Mesenchymal stem cell (in vitro differentiated cells and primary cell): ENCODE measurements at regions not wholly inside any gene's neighbourhood (a gene's known extent, or its start where the extent isn't known, plus 50 kb on each side); places are given as distances from the start of the nearest gene placed in this dataset.
"Not testable (repeated sequence)": the region's sequence is repeated elsewhere in the genome, so short reads cannot be mapped to it uniquely, and the experiment has no call there.

Experiments used
- DNase-seq: peaks from one replicate; pipeline ENCODE4 v3.0.0-alpha.2; 2013
- H2AFZ ChIP-seq: one replicate; pipeline ENCODE4 v1.6.1; 2013; ENCODE audit warnings: low read depth, mild to moderate bottlenecking, control low read depth, inconsistent platforms, low read length, moderate library complexity
- H2AK5ac ChIP-seq: 2 replicates; pipeline ENCODE4 v1.6.1; 2013; ENCODE audit warnings: low read length, moderate library complexity, mild to moderate bottlenecking, inconsistent platforms; ENCODE audit not compliant: severe bottlenecking
- H2BK120ac ChIP-seq: one replicate; pipeline ENCODE4 v1.6.1; 2013; ENCODE audit warnings: low read depth, mild to moderate bottlenecking, inconsistent platforms, low read length, moderate library complexity
- H2BK12ac ChIP-seq, 2 experiments: one replicate each; pipeline ENCODE4 v1.6.1; 2013; ENCODE audit warnings: inconsistent platforms in 2 of 2, low read length in 2 of 2, mild to moderate bottlenecking in 2 of 2, moderate library complexity in 2 of 2, control low read depth in 1 of 2
- H2BK15ac ChIP-seq: one replicate; pipeline ENCODE4 v1.6.1; 2013; ENCODE audit warnings: mild to moderate bottlenecking, low read depth, inconsistent platforms; ENCODE audit not compliant: poor library complexity, severe bottlenecking
- H2BK5ac ChIP-seq: 2 replicates; pipeline ENCODE4 v1.6.1; 2013; ENCODE audit warnings: low read depth, mild to moderate bottlenecking, low read length, control low read depth, inconsistent platforms; ENCODE audit not compliant: poor library complexity, severe bottlenecking
- H3K14ac ChIP-seq, 2 experiments: one replicate each; pipeline ENCODE4 v1.6.1; 2013; ENCODE audit warnings: inconsistent platforms in 2 of 2, low read length in 2 of 2, control low read depth in 1 of 2, mild to moderate bottlenecking in 1 of 2, moderate library complexity in 1 of 2
- H3K18ac ChIP-seq, 2 experiments: one replicate each; pipeline ENCODE4 v1.6.1; 2013; ENCODE audit warnings: inconsistent platforms in 2 of 2, low read length in 2 of 2, control low read depth in 1 of 2, low read depth in 1 of 2, mild to moderate bottlenecking in 1 of 2
- H3K23ac ChIP-seq, 2 experiments: one replicate each; pipeline ENCODE4 v1.6.1; 2013; ENCODE audit warnings: inconsistent platforms in 2 of 2, low read length in 2 of 2, mild to moderate bottlenecking in 2 of 2, moderate library complexity in 2 of 2, control low read depth in 1 of 2
- H3K27ac ChIP-seq: 2 replicates; pipeline ENCODE4 v1.5.1; 2013; ENCODE audit warnings: mild to moderate bottlenecking, moderate library complexity, low read length, control low read depth, inconsistent platforms; ENCODE audit not compliant: poor library complexity, severe bottlenecking
- H3K27me3 ChIP-seq, 2 experiments: 2 replicates each; pipeline versions ENCODE4 v1.6.1 to v1.7.0; 2013; ENCODE audit warnings: low read length in 2 of 2, mild to moderate bottlenecking in 2 of 2, moderate library complexity in 2 of 2, control low read depth in 1 of 2, inconsistent platforms in 1 of 2; ENCODE audit not compliant: control insufficient read depth in 1 of 2, insufficient read depth in 1 of 2
- H3K36me3 ChIP-seq, 2 experiments: 2 replicates each; pipeline versions ENCODE4 v1.6.1 to v1.7.0; 2013; ENCODE audit warnings: low read length in 2 of 2, control low read depth in 1 of 2, inconsistent platforms in 1 of 2, low read depth in 1 of 2, mild to moderate bottlenecking in 1 of 2; ENCODE audit not compliant: insufficient read depth in 2 of 2, control insufficient read depth in 1 of 2
- H3K4ac ChIP-seq, 2 experiments: one replicate each; pipeline ENCODE4 v1.6.1; 2013; ENCODE audit warnings: inconsistent platforms in 2 of 2, low read length in 2 of 2, mild to moderate bottlenecking in 2 of 2, moderate library complexity in 2 of 2, control low read depth in 1 of 2, low read depth in 1 of 2
- H3K4me1 ChIP-seq: 2 replicates; pipeline ENCODE4 v1.6.1; 2013; ENCODE audit warnings: low read depth, low read length, control low read depth; ENCODE audit not compliant: control insufficient read depth, insufficient read depth
- H3K4me2 ChIP-seq: 2 replicates; pipeline ENCODE4 v1.6.1; 2013; ENCODE audit warnings: low read length, mild to moderate bottlenecking, inconsistent platforms; ENCODE audit not compliant: poor library complexity, severe bottlenecking
- H3K4me3 ChIP-seq, 2 experiments: 2 replicates each; pipeline versions ENCODE4 v1.5.1 to v1.7.0; 2013; ENCODE audit warnings: low read length in 2 of 2, mild to moderate bottlenecking in 2 of 2, control low read depth in 1 of 2, low read depth in 1 of 2; ENCODE audit not compliant: insufficient read depth in 1 of 2
- H3K79me1 ChIP-seq: replicated peaks from 2 replicates; pipeline ENCODE4 v1.6.1; 2013; ENCODE audit warnings: mild to moderate bottlenecking, control low read depth, low read length, inconsistent platforms; ENCODE audit not compliant: poor library complexity, severe bottlenecking
- H3K9ac ChIP-seq: 2 replicates; pipeline ENCODE4 v1.7.0; 2013; ENCODE audit warnings: mild to moderate bottlenecking, low read length, moderate library complexity
- H3K9me3 ChIP-seq: 2 replicates; pipeline ENCODE4 v1.7.0; 2013; ENCODE audit warnings: mild to moderate bottlenecking, low read length; ENCODE audit not compliant: control insufficient read depth
- H4K8ac ChIP-seq: one replicate; pipeline ENCODE4 v1.6.1; 2013; ENCODE audit warnings: inconsistent platforms, mild to moderate bottlenecking, low read length, moderate library complexity
- H4K91ac ChIP-seq: one replicate; pipeline ENCODE4 v1.6.1; 2013; ENCODE audit warnings: mild to moderate bottlenecking, low read length, inconsistent platforms
- WGBS: methylation state at CpG from one replicate; pipeline ENCODE4 v1.1.7; 2013; ENCODE audit warnings: mixed read lengths; 5-methylcytosine and 5-hydroxymethylcytosine counted together

- not testable (repeated sequence) for H2BK120ac ChIP-seq, H4K91ac ChIP-seq, H2AK5ac ChIP-seq, H2BK12ac ChIP-seq, H2AFZ ChIP-seq, H2BK5ac ChIP-seq, H3K9ac ChIP-seq, H3K9me3 ChIP-seq, H3K36me3 ChIP-seq, H3K4me2 ChIP-seq, H3K23ac ChIP-seq, H3K4me1 ChIP-seq, H2BK15ac ChIP-seq, H3K14ac ChIP-seq, H4K8ac ChIP-seq, H3K4me3 ChIP-seq, H3K79me1 ChIP-seq, H3K4ac ChIP-seq, DNase-seq, H3K27ac ChIP-seq, H3K18ac ChIP-seq
- H3K27me3 ChIP-seq: peaks cover 18 to 27% of the 10 kb centered on the region in 2 experiments
- no CpG with 5 or more reads among the region's 2 CpGs for WGBS
Observed at GRCh38 chr10:11403646-11404045, 207.8 kb downstream of the USP6NL start.

GRCh38 chr10:11403116-11403515, 208.3 kb downstream of the USP6NL start:
- Histone ChIP-seq H3K27me3 (peaks cover 18 to 26% of the 10 kb centered on the region in 2 experiments), H4K91ac (no peak overlapping the region), H2AK5ac (no peak overlapping the region), H3K23ac (no peak overlapping the region), H2BK5ac (no peak overlapping the region), H3K18ac (no peak overlapping the region), H3K79me1 (no peaks in the 10 kb centered on the region), H3K4me2 (no peak overlapping the region), H3K4me3 (no peak overlapping the region), H2AFZ (no peak overlapping the region), H3K4me1 (no peaks in the 10 kb centered on the region), H2BK15ac (no peak overlapping the region), H4K8ac (no peak overlapping the region), H2BK12ac (no peak overlapping the region), H3K9ac (no peak overlapping the region), H3K27ac (no peak overlapping the region), H3K9me3 (no peaks in the 10 kb centered on the region), H3K4ac (no peak overlapping the region), H2BK120ac (no peak overlapping the region), H3K36me3 (no peaks in the 10 kb centered on the region), H3K14ac (no peak overlapping the region)
- WGBS: 92% methylated on average over 10 of the region's 11 CpGs
- no peak for DNase-seq

GRCh38 chr10:11402392-11402791, 209.1 kb downstream of the USP6NL start:
- WGBS: 86% methylated on average over 2 of the region's 2 CpGs
- no peak overlapping the region for H2AK5ac ChIP-seq
- DNase-seq: no peak
- no peak overlapping the region for H2BK5ac ChIP-seq
- no peaks in the 10 kb centered on the region for H3K36me3 ChIP-seq
- no peak overlapping the region for H4K91ac ChIP-seq
- no peak overlapping the region for H4K8ac ChIP-seq
- H3K27ac ChIP-seq: no peak overlapping the region
- no peak overlapping the region for H2BK15ac ChIP-seq
- no peak overlapping the region for H3K9ac ChIP-seq
- no peaks in the 10 kb centered on the region for H3K9me3 ChIP-seq
- H3K4me2 ChIP-seq: no peak overlapping the region
- H3K4me3 ChIP-seq: no peak overlapping the region
- no peak overlapping the region for H3K4ac ChIP-seq
- no peak overlapping the region for H3K14ac ChIP-seq
- no peaks in the 10 kb centered on the region for H3K4me1 ChIP-seq
- H3K79me1 ChIP-seq: no peaks in the 10 kb centered on the region
- peaks cover 14 to 19% of the 10 kb centered on the region in 2 experiments for H3K27me3 ChIP-seq
- no peak overlapping the region for H2BK12ac ChIP-seq
- H3K23ac ChIP-seq: no peak overlapping the region
- H2BK120ac ChIP-seq: no peak overlapping the region
- no peak overlapping the region for H2AFZ ChIP-seq
- no peak overlapping the region for H3K18ac ChIP-seq

DNA sequence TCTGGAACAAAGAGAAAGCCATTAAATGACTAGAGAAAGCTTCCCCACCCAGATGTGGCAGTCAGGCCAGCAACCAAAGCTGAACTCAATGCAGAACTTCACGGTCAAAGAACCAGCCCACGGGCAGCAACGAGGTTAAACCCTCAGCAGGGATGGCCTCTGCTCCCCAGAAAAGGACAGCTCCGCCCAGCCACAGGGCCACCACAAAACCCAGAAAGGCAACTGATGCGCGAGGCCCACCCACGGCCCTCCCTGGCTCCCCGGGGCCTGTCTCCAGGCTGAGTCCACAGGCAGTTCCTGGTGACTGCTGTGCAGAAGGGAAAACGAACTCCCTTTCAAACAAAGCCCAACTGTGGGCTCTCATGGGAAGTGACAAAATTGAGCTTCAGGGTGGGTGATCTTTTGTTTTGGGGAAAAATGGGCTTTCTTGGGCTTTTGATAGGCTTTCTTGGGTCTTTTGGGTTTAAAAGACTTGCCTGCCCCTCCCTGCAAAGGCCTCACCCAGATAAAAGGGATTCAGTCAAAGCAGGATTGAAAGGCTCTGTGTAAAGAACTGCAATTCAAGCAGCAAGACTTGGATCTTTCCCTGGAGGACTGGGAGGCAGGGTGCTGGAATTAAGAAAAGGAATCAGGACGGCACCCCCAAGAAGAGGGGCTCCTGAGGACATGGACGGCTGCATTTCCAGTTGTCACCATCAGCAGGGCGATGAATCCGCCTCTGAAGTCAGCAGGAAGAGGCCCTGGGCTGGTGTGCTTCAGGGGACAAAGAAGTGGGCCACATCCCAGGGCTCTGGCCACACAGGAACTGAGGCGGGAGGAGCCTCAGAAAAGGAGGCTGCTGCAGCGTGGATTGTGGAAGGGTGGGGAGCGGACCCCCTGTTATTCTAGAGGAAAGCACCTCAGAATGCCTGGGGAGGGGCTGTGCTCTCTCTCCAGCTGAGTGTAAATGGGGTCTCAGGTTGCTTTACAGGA, 209.9 kb downstream of the USP6NL start:
- 77% methylated on average over 16 of the region's 16 CpGs for WGBS
- H3K36me3 ChIP-seq: no peaks in the 10 kb centered on the region
- H3K79me1 ChIP-seq: no peaks in the 10 kb centered on the region
- no peak overlapping the region for H3K14ac ChIP-seq
- H4K91ac ChIP-seq: no peak overlapping the region
- H3K23ac ChIP-seq: no peak overlapping the region
- H3K4me1 ChIP-seq: peaks cover under 1% of the 10 kb centered on the region
- H3K9ac ChIP-seq: no peak overlapping the region
- H3K4ac ChIP-seq: no peak overlapping the region
- H3K18ac ChIP-seq: no peak overlapping the region
- DNase-seq: no peak
- no peak overlapping the region for H2AK5ac ChIP-seq
- H2BK12ac ChIP-seq: no peak overlapping the region
- no peak overlapping the region for H3K27ac ChIP-seq
- H4K8ac ChIP-seq: no peak overlapping the region
- H3K27me3 ChIP-seq: peaks cover 14 to 17% of the 10 kb centered on the region in 2 experiments
- H2BK5ac ChIP-seq: no peak overlapping the region
- no peaks in the 10 kb centered on the region for H3K9me3 ChIP-seq
- H2BK120ac ChIP-seq: no peak overlapping the region
- no peak overlapping the region for H3K4me3 ChIP-seq
- no peak overlapping the region for H2AFZ ChIP-seq
- H2BK15ac ChIP-seq: no peak overlapping the region
- H3K4me2 ChIP-seq: no peak overlapping the region
